ENCODE measurements at regions not wholly inside any gene's neighbourhood (a gene's known extent, or its start where the extent isn't known, plus 50 kb on each side); places are given as distances from the start of the nearest gene placed in this dataset.

- no peak overlapping the region for H3K4me3 ChIP-seq (ENCODE audit: low read length)
- H3K27me3 ChIP-seq (ENCODE audit: insufficient read depth, low read length) = no peaks in the 10 kb centered on the region
- H3K4me1 ChIP-seq (ENCODE audit: insufficient read depth, low read length) = no peaks in the 10 kb centered on the region
- H3K36me3 ChIP-seq (ENCODE audit: insufficient read depth, low read length) = no peaks in the 10 kb centered on the region
- H2AFZ ChIP-seq (ENCODE audit: low read depth, low read length) = no peak overlapping the region
- no peaks in the 10 kb centered on the region for H3K9me3 ChIP-seq (ENCODE audit: low read length)
Observed at GRCh38 chr4:117825600-117825999, 208.7 kb upstream of the NDST3 start.

GRCh38 chr4:117831060-117831683 is 203.1 kb upstream of the NDST3 start:
- no peaks in the 10 kb centered on the region for H3K4me1 ChIP-seq (ENCODE audit: insufficient read depth, low read length)
- H2AFZ ChIP-seq (ENCODE audit: low read depth, low read length) = no peak overlapping the region
- no peak overlapping the region for H3K4me3 ChIP-seq (ENCODE audit: low read length)
- no peaks in the 10 kb centered on the region for H3K9me3 ChIP-seq (ENCODE audit: low read length)
- H3K27me3 ChIP-seq (ENCODE audit: insufficient read depth, low read length) = no peaks in the 10 kb centered on the region
- H3K36me3 ChIP-seq (ENCODE audit: insufficient read depth, low read length) = no peaks in the 10 kb centered on the region

DNA sequence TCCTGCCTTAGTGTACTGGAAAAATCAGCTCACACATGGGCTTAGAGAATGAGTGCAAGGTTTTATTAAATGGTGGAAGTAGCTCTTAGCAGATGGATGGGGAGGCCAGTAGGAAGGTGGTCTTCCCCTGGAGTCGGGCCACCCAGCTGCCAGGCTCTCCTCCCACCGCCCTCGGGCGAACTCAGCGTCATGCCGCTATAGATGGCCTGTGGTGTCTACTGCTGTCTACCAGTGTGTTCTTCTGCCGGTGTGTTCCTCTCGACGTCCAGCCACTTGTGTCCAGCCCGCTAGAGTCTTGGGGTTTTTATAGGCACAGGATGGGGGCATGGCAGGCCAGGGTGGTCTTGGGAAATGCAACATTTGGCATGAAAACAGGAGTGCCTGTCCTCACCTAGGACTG is 198.7 kb upstream of the NDST3 start:
- no peaks in the 10 kb centered on the region for H3K4me1 ChIP-seq (ENCODE audit: insufficient read depth, low read length)
- no peaks in the 10 kb centered on the region for H3K9me3 ChIP-seq (ENCODE audit: low read length)
- H3K27me3 ChIP-seq (ENCODE audit: insufficient read depth, low read length) = no peaks in the 10 kb centered on the region
- H3K4me3 ChIP-seq (ENCODE audit: low read length) = no peak overlapping the region
- H2AFZ ChIP-seq (ENCODE audit: low read depth, low read length) = no peak overlapping the region
- no peaks in the 10 kb centered on the region for H3K36me3 ChIP-seq (ENCODE audit: insufficient read depth, low read length)

DNA sequence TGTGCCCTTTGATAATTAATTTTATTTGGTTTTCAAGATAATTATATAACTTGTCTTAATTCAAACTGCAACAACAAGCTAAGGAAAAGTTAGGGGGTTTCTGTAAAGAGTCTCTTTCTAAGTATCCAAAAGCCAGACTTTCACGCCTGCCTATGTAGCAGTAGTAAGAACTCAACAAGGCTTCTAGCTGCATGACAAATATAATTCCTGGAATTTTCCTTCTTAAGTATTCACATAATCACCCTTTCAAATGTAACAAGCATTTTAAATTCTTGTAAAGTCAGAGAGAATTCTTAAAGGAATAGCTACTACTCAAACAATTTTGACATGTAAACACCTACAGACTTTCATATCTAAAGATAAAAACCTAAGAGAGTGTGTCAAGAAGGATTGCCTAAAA is 189.7 kb upstream of the NDST3 start:
- Histone ChIP-seq H3K4me3 (ENCODE audit: low read length) (no peak overlapping the region), H3K4me1 (ENCODE audit: insufficient read depth, low read length) (peaks cover 4% of the 10 kb centered on the region), H3K9me3 (ENCODE audit: low read length) (no peaks in the 10 kb centered on the region), H2AFZ (ENCODE audit: low read depth, low read length) (no peak overlapping the region), H3K27me3 (ENCODE audit: insufficient read depth, low read length) (no peaks in the 10 kb centered on the region), H3K36me3 (ENCODE audit: insufficient read depth, low read length) (no peaks in the 10 kb centered on the region)

DNA sequence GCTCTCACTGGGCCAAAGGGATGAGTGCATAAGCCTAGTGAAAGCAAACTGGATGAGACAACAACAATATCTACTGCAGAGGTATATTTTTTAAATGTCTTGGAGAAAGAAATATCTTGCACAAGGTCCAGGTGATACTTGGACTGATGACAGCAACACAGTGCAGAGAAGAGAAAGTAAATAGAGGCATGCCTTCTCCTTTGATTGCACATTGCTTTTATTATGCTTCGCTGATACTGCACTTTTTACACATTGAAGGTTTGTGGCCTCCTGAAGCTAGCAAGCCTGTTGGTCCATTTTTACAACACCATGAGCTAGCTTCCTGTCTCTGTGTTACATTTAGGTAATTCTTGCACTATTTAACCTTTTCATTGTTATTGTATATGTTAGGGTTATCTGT is 189.0 kb upstream of the NDST3 start:
- H3K9me3 ChIP-seq (ENCODE audit: low read length) = peaks cover 3% of the 10 kb centered on the region
- H3K4me1 ChIP-seq (ENCODE audit: insufficient read depth, low read length) = peaks cover 4% of the 10 kb centered on the region
- no peak overlapping the region for H2AFZ ChIP-seq (ENCODE audit: low read depth, low read length)

GRCh38 chr4:117847849-117848248 is 186.4 kb upstream of the NDST3 start:
- Histone ChIP-seq H3K27me3 (ENCODE audit: insufficient read depth, low read length) (no peaks in the 10 kb centered on the region), H3K36me3 (ENCODE audit: insufficient read depth, low read length) (no peaks in the 10 kb centered on the region), H3K4me3 (ENCODE audit: low read length) (no peak overlapping the region), H2AFZ (ENCODE audit: low read depth, low read length) (no peak overlapping the region), H3K9me3 (ENCODE audit: low read length) (peaks cover 5% of the 10 kb centered on the region), H3K4me1 (ENCODE audit: insufficient read depth, low read length) (peaks cover 4% of the 10 kb centered on the region)

More for the DNA sequence above, 189.0 kb upstream of the NDST3 start:
- H3K4me3 ChIP-seq (ENCODE audit: low read length) = no peak overlapping the region
- H3K27me3 ChIP-seq (ENCODE audit: insufficient read depth, low read length) = no peaks in the 10 kb centered on the region
- no peaks in the 10 kb centered on the region for H3K36me3 ChIP-seq (ENCODE audit: insufficient read depth, low read length)

DNA sequence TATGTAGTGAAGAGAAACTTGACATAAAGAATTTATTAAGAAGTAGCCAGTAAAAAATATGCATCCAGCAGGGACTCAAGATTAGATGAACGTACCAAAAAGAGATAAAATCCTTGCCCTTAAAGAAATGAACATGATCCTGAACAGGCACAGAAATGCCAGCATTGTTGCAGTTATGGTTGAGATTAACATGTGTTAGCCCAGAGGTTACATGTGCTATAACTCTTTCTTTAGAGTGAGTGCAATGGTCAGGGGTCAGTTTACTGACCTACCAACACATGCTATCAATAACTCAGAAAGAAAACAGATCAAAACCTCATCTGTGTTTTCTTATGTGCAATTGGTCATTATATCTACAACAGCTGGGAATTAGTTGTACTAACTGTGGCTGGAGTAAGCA is 166.1 kb upstream of the NDST3 start:
- H3K4me1 ChIP-seq (ENCODE audit: insufficient read depth, low read length) = peaks cover 4% of the 10 kb centered on the region
- no peaks in the 10 kb centered on the region for H3K36me3 ChIP-seq (ENCODE audit: insufficient read depth, low read length)
- H3K9me3 ChIP-seq (ENCODE audit: low read length) = no peaks in the 10 kb centered on the region
- H3K4me3 ChIP-seq (ENCODE audit: low read length) = no peak overlapping the region
- H2AFZ ChIP-seq (ENCODE audit: low read depth, low read length) = no peak overlapping the region
- H3K27me3 ChIP-seq (ENCODE audit: insufficient read depth, low read length) = no peaks in the 10 kb centered on the region

DNA sequence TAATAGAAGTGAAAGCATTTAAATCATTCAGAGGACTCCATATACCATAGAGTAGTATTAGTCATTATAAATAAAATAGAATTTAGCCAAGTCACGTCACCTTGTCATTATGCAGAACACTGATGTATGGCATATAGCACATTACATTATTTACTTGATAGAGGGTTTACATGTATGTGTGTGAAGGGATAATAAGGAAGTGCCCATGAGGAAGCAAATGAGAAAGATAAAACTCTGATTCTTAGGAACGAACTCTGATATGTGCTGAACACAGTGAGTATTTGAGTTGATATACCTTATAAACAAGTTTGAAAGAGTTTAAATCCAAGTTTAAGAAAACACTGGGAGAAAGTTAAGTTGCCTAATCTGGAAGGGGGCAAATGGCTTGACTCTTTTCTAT is 160.5 kb upstream of the NDST3 start:
- H3K27me3 ChIP-seq (ENCODE audit: insufficient read depth, low read length) = no peaks in the 10 kb centered on the region
- no peaks in the 10 kb centered on the region for H3K9me3 ChIP-seq (ENCODE audit: low read length)
- H3K4me3 ChIP-seq (ENCODE audit: low read length) = no peak overlapping the region
- peaks cover 19% of the 10 kb centered on the region for H3K4me1 ChIP-seq (ENCODE audit: insufficient read depth, low read length)
- no peaks in the 10 kb centered on the region for H3K36me3 ChIP-seq (ENCODE audit: insufficient read depth, low read length)
- peak overlapping the region; percentile 37 for H2AFZ ChIP-seq (ENCODE audit: low read depth, low read length)

DNA sequence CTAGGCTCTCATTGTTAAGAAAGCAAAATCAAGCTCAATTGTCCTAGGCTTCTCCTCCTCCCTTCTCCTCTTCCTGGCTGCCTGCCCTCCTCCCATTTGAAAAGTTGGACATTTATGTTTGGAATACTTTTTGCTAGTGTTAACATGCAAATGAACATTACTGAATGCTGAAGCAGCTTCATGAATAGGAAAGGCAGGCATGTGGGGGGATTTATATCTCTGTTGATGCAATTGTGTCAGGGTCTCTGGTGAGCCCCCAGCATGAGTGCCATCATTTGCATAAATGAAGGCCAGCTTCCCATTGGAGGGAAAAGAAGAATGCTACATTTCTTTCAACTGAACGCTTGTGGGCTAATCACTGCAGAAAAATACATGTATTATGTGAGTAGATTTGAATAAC is 160.1 kb upstream of the NDST3 start:
- H3K9me3 ChIP-seq (ENCODE audit: low read length) = no peaks in the 10 kb centered on the region
- H3K27me3 ChIP-seq (ENCODE audit: insufficient read depth, low read length) = no peaks in the 10 kb centered on the region
- peak overlapping the region; percentile 37 for H2AFZ ChIP-seq (ENCODE audit: low read depth, low read length)
- peaks cover 19% of the 10 kb centered on the region for H3K4me1 ChIP-seq (ENCODE audit: insufficient read depth, low read length)
- no peaks in the 10 kb centered on the region for H3K36me3 ChIP-seq (ENCODE audit: insufficient read depth, low read length)
- H3K4me3 ChIP-seq (ENCODE audit: low read length) = no peak overlapping the region

DNA sequence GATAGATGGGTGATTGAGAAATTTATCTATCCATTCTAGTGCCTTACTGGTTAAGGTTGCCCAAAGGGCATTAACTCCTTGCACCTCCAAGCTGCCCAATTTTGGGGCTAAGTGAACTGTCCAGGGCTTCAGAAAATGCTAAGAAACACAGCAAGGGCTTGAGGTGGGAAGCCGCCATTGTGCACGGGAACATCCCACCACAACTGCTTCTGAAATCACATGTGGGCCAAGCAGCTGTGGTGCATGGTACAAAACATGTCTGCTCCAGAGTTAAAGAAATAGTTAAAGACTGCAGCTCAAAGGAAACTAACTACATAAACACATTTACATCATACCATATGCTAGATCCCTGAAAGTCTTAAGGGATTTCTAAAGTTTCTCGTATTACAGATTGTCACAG is 144.3 kb upstream of the NDST3 start:
- Histone ChIP-seq H3K4me3 (ENCODE audit: low read length) (no peak overlapping the region), H3K36me3 (ENCODE audit: insufficient read depth, low read length) (no peaks in the 10 kb centered on the region), H3K4me1 (ENCODE audit: insufficient read depth, low read length) (peaks cover 6% of the 10 kb centered on the region), H2AFZ (ENCODE audit: low read depth, low read length) (no peak overlapping the region), H3K27me3 (ENCODE audit: insufficient read depth, low read length) (no peaks in the 10 kb centered on the region), H3K9me3 (ENCODE audit: low read length) (no peaks in the 10 kb centered on the region)

GRCh38 chr4:117893207-117893606 is 141.1 kb upstream of the NDST3 start:
- Histone ChIP-seq H3K9me3 (ENCODE audit: low read length) (no peaks in the 10 kb centered on the region), H3K27me3 (ENCODE audit: insufficient read depth, low read length) (no peaks in the 10 kb centered on the region), H3K4me3 (ENCODE audit: low read length) (no peak overlapping the region), H3K36me3 (ENCODE audit: insufficient read depth, low read length) (no peaks in the 10 kb centered on the region), H2AFZ (ENCODE audit: low read depth, low read length) (no peak overlapping the region), H3K4me1 (ENCODE audit: insufficient read depth, low read length) (peaks cover 6% of the 10 kb centered on the region)

- Histone ChIP-seq H3K27me3 (ENCODE audit: insufficient read depth, low read length) (no peaks in the 10 kb centered on the region), H3K9me3 (ENCODE audit: low read length) (no peaks in the 10 kb centered on the region), H3K4me3 (ENCODE audit: low read length) (no peak overlapping the region), H3K36me3 (ENCODE audit: insufficient read depth, low read length) (no peaks in the 10 kb centered on the region), H3K4me1 (ENCODE audit: insufficient read depth, low read length) (no peaks in the 10 kb centered on the region), H2AFZ (ENCODE audit: low read depth, low read length) (no peak overlapping the region)
Observed at GRCh38 chr4:117898496-117898895, 135.8 kb upstream of the NDST3 start.

- no peaks in the 10 kb centered on the region for H3K4me1 ChIP-seq (ENCODE audit: insufficient read depth, low read length)
- H3K36me3 ChIP-seq (ENCODE audit: insufficient read depth, low read length) = no peaks in the 10 kb centered on the region
- no peak overlapping the region for H3K4me3 ChIP-seq (ENCODE audit: low read length)
- H3K27me3 ChIP-seq (ENCODE audit: insufficient read depth, low read length) = no peaks in the 10 kb centered on the region
- H3K9me3 ChIP-seq (ENCODE audit: low read length) = no peaks in the 10 kb centered on the region
- no peak overlapping the region for H2AFZ ChIP-seq (ENCODE audit: low read depth, low read length)
Observed at GRCh38 chr4:117900832-117901231, 133.5 kb upstream of the NDST3 start.

DNA sequence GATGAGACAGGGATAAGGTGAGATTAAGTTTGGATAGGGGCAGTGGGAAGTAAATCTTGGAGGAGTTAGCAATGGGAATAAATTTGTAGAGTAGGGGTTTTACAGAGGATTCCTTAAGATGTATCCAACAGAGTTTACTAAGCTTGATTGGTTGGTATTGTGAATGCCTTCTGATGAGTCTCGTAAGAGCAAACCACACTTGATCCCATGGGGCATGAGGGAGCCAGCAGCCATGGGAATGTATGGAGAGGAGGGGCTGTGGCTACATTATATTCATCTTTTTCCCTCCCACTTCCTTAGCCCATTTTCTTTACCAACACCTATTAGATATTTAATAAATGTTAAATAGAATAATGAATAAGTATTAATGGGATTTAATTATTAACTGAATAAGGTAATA is 126.6 kb upstream of the NDST3 start:
- Histone ChIP-seq H2AFZ (ENCODE audit: low read depth, low read length) (no peak overlapping the region), H3K4me1 (ENCODE audit: insufficient read depth, low read length) (peaks cover 9% of the 10 kb centered on the region), H3K36me3 (ENCODE audit: insufficient read depth, low read length) (no peaks in the 10 kb centered on the region), H3K27me3 (ENCODE audit: insufficient read depth, low read length) (no peaks in the 10 kb centered on the region), H3K4me3 (ENCODE audit: low read length) (no peak overlapping the region), H3K9me3 (ENCODE audit: low read length) (no peaks in the 10 kb centered on the region)

All from neuron (in vitro differentiated cells).